ENCODE measurements at regions not wholly inside any gene's neighbourhood (a gene's known extent, or its start where the extent isn't known, plus 50 kb on each side); places are given as distances from the start of the nearest gene placed in this dataset.
"Not testable (repeated sequence)": the region's sequence is repeated elsewhere in the genome, so short reads cannot be mapped to it uniquely, and the experiment has no call there.

DNA sequence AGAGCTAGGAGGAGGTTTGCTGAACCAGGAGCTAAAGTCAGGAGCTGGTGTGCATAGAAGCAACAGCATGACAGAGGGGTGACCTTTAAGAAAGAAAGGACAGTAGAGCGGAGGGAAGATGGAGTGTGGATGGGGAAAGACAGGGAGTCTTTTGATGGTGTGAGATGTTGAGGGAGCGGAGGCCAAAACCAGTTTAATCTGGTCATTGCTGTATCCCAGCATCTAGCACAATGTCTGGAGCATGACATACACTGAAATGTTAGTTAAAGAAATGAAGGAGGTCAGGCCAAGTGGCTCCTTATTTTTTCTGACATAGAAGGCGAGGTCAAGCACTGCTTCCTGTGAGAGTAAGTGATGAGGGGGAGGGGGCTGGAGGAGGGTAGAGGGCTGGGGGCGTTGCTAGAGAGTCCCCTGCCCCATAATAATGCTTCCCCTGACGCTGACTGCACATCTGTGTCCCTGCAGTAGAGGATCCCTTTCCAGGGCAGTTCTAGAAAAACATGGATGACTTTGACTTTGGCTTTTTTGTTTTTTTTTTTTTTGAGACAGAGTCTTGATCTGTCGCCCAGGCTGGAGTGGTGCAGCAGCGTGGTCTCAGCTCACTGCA lies 70.2 kb downstream of the ZNF467 start:
- no peaks in the 10 kb centered on the region for H3K27me3 ChIP-seq (ENCODE audit: insufficient read depth, low read length, poor library complexity)
- no peak overlapping the region for H3K27ac ChIP-seq (ENCODE audit: low read length)
- no peaks in the 10 kb centered on the region for H3K4me1 ChIP-seq (ENCODE audit: insufficient read depth, low read length)
- no peak overlapping the region for H3K9ac ChIP-seq (ENCODE audit: low read depth, low read length)
- no peak for TF ChIP-seq EZH2 (IDR thresholded peaks at IDR 0.05; ENCODE audit: borderline replicate concordance, low read depth, low read length, severe bottlenecking)
- TF ChIP-seq, protein P1, sequence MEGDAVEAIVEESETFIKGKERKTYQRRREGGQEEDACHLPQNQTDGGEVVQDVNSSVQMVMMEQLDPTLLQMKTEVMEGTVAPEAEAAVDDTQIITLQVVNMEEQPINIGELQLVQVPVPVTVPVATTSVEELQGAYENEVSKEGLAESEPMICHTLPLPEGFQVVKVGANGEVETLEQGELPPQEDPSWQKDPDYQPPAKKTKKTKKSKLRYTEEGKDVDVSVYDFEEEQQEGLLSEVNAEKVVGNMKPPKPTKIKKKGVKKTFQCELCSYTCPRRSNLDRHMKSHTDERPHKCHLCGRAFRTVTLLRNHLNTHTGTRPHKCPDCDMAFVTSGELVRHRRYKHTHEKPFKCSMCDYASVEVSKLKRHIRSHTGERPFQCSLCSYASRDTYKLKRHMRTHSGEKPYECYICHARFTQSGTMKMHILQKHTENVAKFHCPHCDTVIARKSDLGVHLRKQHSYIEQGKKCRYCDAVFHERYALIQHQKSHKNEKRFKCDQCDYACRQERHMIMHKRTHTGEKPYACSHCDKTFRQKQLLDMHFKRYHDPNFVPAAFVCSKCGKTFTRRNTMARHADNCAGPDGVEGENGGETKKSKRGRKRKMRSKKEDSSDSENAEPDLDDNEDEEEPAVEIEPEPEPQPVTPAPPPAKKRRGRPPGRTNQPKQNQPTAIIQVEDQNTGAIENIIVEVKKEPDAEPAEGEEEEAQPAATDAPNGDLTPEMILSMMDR (IDR thresholded peaks at IDR 0.05; ENCODE audit: borderline replicate concordance, extremely low read depth, low read length, poor library complexity, severe bottlenecking): no peak
- H3K36me3 ChIP-seq (ENCODE audit: insufficient read depth, low read length): no peaks in the 10 kb centered on the region
- no peak overlapping the region for H3K4me2 ChIP-seq (ENCODE audit: insufficient read depth, low read length)
- ATAC-seq (ENCODE audit: insufficient read depth, low read depth) (no peak), DNase-seq (no peak)
- H4K20me1 ChIP-seq (ENCODE audit: insufficient read depth, low read length): no peaks in the 10 kb centered on the region
- H3K9me3 ChIP-seq (ENCODE audit: insufficient read depth, low read length, severe bottlenecking): peaks cover 10% of the 10 kb centered on the region
- H3K4me3 ChIP-seq (ENCODE audit: low read depth in 1 of 2, low read length in 2 of 2): no peak overlapping the region
- no peak overlapping the region for H2AFZ ChIP-seq (ENCODE audit: low read depth, low read length)
- no peaks in the 10 kb centered on the region for H3K79me2 ChIP-seq (ENCODE audit: insufficient read depth, low read length)

DNA sequence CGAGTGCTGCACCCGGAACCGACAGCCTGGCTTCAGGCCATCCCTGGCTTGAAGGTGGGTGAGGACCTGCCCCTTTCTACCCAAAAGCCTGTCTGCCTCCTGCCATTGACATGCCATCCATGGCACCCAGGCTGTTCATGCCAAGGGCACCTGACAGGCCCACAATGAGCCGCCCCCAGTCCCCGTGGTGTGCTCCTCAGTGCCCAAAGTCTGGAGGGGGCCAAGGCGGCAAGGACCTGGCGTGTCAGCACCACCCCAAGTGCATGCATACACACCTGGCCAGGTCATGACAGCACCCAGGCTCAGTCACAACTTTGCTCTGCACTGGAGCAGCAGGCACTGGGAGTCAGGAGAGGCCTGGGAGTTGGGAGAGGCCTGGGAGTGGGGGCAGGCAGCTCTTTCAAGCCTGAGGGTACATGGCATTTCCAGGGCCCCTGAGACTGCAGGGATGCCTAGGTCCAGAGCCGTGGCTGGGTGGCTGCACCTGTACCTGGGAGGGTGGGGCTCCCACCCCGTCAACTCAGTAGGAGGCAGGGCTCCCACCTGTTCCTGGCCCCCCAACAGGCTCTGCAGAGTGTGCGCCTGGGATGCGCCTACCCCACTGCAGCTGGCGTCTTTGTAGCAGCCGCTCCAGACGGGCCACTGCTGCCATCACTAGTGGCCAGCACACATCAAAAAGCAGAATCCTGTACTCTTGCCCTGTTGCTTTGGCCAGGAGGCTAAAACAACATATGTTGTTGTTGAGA lies 71.7 kb downstream of the ZNF467 start:
- no peak for DNase-seq
- Histone ChIP-seq H3K4me2 (ENCODE audit: insufficient read depth, low read length) (no peak overlapping the region), H2AFZ (ENCODE audit: low read depth, low read length) (no peak overlapping the region), H3K4me3 (ENCODE audit: low read depth in 1 of 2, low read length in 2 of 2) (no peak overlapping the region), H3K79me2 (ENCODE audit: insufficient read depth, low read length) (no peaks in the 10 kb centered on the region), H3K27me3 (ENCODE audit: insufficient read depth, low read length, poor library complexity) (no peaks in the 10 kb centered on the region), H3K4me1 (ENCODE audit: insufficient read depth, low read length) (no peaks in the 10 kb centered on the region), H4K20me1 (ENCODE audit: insufficient read depth, low read length) (no peaks in the 10 kb centered on the region), H3K27ac (ENCODE audit: low read length) (no peak overlapping the region), H3K9ac (ENCODE audit: low read depth, low read length) (no peak overlapping the region), H3K9me3 (ENCODE audit: insufficient read depth, low read length, severe bottlenecking) (peaks cover 10% of the 10 kb centered on the region), H3K36me3 (ENCODE audit: insufficient read depth, low read length) (no peaks in the 10 kb centered on the region)
- no peak for ATAC-seq (ENCODE audit: insufficient read depth, low read depth)
- TF ChIP-seq EZH2 (IDR thresholded peaks at IDR 0.05; ENCODE audit: borderline replicate concordance, low read depth, low read length, severe bottlenecking): no peak
- TF ChIP-seq, protein P1 (IDR thresholded peaks at IDR 0.05; ENCODE audit: borderline replicate concordance, extremely low read depth, low read length, poor library complexity, severe bottlenecking): no peak

DNA sequence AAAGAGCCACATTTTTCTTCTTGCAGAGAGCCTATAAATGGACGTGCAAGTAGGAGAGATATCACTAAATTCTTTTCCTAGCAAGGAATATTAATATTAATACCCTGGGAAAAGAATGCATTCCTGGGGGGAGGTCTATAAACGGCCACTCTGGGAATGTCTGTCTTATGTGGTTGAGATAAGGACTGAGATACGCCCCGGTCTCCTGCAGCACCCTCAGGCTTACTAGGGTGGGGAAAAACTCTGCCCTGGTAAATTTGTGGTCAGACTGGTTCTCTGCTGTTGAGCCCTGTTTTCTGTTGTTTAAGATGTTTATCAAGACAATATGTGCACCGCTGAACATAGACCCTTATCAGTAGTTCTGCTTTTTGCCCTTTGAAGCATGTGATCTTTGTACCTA lies 75.6 kb downstream of the ZNF467 start:
- not testable (repeated sequence) for ATAC-seq (ENCODE audit: insufficient read depth, low read depth); H3K4me1 ChIP-seq (ENCODE audit: insufficient read depth, low read length); H3K4me3 ChIP-seq (ENCODE audit: low read depth in 1 of 2, low read length in 2 of 2)

DNA sequence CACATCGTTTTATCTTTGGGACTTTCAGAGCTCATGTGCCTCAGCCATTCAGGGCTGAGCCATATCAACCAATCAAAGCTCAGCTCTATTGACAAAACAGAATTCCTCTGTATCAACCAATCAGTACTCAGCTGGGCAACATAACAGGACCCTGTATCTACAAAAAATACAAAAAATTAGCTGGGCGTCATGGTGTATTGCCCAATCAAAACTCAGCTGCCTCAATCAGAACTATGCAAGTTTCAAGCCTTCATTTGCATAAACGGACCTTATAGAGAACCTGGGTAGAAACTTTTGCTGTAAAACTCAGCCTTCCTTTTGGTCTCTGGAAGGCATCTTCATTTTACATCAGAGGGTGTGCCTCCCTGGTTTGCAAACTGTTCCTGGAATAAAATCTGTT lies 77.1 kb downstream of the ZNF467 start:
- Histone ChIP-seq H3K9me3 (ENCODE audit: insufficient read depth, low read length, severe bottlenecking) (peaks cover 7% of the 10 kb centered on the region), H3K27ac (ENCODE audit: low read length) (no peak overlapping the region), H3K4me1 (ENCODE audit: insufficient read depth, low read length) (no peaks in the 10 kb centered on the region), H3K36me3 (ENCODE audit: insufficient read depth, low read length) (no peaks in the 10 kb centered on the region), H3K4me3 (ENCODE audit: low read depth in 1 of 2, low read length in 2 of 2) (no peak overlapping the region), H3K9ac (ENCODE audit: low read depth, low read length) (no peak overlapping the region), H3K4me2 (ENCODE audit: insufficient read depth, low read length) (no peak overlapping the region), H3K79me2 (ENCODE audit: insufficient read depth, low read length) (no peaks in the 10 kb centered on the region), H3K27me3 (ENCODE audit: insufficient read depth, low read length, poor library complexity) (no peaks in the 10 kb centered on the region), H2AFZ (ENCODE audit: low read depth, low read length) (no peak overlapping the region), H4K20me1 (ENCODE audit: insufficient read depth, low read length) (no peaks in the 10 kb centered on the region)
- no peak for TF ChIP-seq EZH2 (IDR thresholded peaks at IDR 0.05; ENCODE audit: borderline replicate concordance, low read depth, low read length, severe bottlenecking)
- TF ChIP-seq, protein P1 (IDR thresholded peaks at IDR 0.05; ENCODE audit: borderline replicate concordance, extremely low read depth, low read length, poor library complexity, severe bottlenecking): no peak
- DNase-seq (no peak), ATAC-seq (ENCODE audit: insufficient read depth, low read depth) (no peak)

More for the DNA sequence above, 75.6 kb downstream of the ZNF467 start:
- H2AFZ ChIP-seq (ENCODE audit: low read depth, low read length); H3K27ac ChIP-seq (ENCODE audit: low read length); DNase-seq; H4K20me1 ChIP-seq (ENCODE audit: insufficient read depth, low read length); H3K9me3 ChIP-seq (ENCODE audit: insufficient read depth, low read length, severe bottlenecking); H3K4me2 ChIP-seq (ENCODE audit: insufficient read depth, low read length); H3K9ac ChIP-seq (ENCODE audit: low read depth, low read length); H3K79me2 ChIP-seq (ENCODE audit: insufficient read depth, low read length); H3K36me3 ChIP-seq (ENCODE audit: insufficient read depth, low read length); H3K27me3 ChIP-seq (ENCODE audit: insufficient read depth, low read length, poor library complexity): not testable (repeated sequence)

Measured in DND-41 (cell line).